GM13976 (cell line): ENCODE measurements at regions not wholly inside any gene's neighbourhood (a gene's known extent, or its start where the extent isn't known, plus 50 kb on each side); places are given as distances from the start of the nearest gene placed in this dataset.

Source experiments
- DNase-seq: peaks from one replicate; pipeline ENCODE4 v3.0.0; 2012; ENCODE audit warnings: low spot score
- in situ Hi-C: fragments of 300-500 bp; cut with MboI; formaldehyde crosslinking; loops from one replicate; pipeline ENCODE4 v1.12.0; 2022; ENCODE audit warnings: low sequenced_read_pairs, mixed read lengths, inconsistent platforms; ENCODE audit not compliant: unreplicated experiment
- TF ChIP-seq, protein P1 (sequence below): IDR thresholded peaks from 2 replicates; pipeline ENCODE4 v1.5.1; 2012; ENCODE audit warnings: borderline replicate concordance, mild to moderate bottlenecking; ENCODE audit not compliant: insufficient read depth; ENCODE audit errors: extremely low read depth, missing control alignments, control extremely low read depth

DNA sequence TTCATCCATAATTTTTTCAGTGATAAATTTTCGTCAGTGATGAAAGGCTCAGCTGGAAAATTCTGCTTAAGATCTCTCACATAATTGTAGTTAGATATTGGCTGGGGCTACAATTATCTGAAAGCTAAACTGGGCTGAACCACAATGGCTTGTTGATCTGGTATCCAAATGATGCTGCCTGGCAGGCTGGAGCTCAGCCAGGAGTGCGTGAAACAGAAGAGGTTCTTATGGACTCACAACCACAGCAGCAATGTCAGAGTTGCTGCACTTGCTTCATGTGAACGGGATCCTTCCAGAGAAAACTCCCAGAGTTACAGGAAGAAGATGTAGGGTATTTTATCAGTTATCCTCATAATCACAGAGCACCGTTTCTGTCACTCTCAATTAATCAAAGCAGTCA lies 533.2 kb upstream of the POM121L12 start:
- no peak for DNase-seq
- TF ChIP-seq, protein P1, sequence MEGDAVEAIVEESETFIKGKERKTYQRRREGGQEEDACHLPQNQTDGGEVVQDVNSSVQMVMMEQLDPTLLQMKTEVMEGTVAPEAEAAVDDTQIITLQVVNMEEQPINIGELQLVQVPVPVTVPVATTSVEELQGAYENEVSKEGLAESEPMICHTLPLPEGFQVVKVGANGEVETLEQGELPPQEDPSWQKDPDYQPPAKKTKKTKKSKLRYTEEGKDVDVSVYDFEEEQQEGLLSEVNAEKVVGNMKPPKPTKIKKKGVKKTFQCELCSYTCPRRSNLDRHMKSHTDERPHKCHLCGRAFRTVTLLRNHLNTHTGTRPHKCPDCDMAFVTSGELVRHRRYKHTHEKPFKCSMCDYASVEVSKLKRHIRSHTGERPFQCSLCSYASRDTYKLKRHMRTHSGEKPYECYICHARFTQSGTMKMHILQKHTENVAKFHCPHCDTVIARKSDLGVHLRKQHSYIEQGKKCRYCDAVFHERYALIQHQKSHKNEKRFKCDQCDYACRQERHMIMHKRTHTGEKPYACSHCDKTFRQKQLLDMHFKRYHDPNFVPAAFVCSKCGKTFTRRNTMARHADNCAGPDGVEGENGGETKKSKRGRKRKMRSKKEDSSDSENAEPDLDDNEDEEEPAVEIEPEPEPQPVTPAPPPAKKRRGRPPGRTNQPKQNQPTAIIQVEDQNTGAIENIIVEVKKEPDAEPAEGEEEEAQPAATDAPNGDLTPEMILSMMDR = no peak
- in situ Hi-C loops = no loop called here

GRCh38 chr7:52501696-52502095 lies 533.7 kb upstream of the POM121L12 start:
- DNase-seq = no peak
- in situ Hi-C loops = no loop called here
- TF ChIP-seq, protein P1 = no peak

DNA sequence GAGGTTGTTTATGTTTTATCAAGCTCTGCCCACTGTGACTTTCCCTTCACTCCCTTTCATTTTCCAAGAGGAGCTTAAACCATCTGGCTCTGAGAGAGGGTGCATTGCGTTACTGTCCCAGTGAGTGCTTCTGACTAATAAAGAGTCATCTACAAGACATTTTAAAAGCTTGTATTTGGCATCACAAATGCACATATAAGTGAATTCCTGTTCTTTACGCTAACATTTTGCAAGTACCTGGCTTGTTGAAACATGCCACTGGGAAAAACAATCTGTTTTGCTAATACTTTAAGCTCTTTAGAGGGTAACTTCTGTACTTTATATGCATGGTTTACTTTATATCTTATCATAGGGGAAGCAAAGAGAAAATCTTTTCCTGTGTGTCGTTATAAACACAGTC lies 534.6 kb upstream of the POM121L12 start:
- TF ChIP-seq, protein P1 = no peak
- in situ Hi-C loops = no loop called here
- DNase-seq = no peak

GRCh38 chr7:52498366-52498765 lies 537.1 kb upstream of the POM121L12 start:
- in situ Hi-C loops = no loop called here

GRCh38 chr7:52486267-52486666 lies 549.2 kb upstream of the POM121L12 start:
- TF ChIP-seq, protein P1 = no peak
- in situ Hi-C loops = no loop called here
- no peak for DNase-seq

More at GRCh38 chr7:52498366-52498765, 537.1 kb upstream of the POM121L12 start:
- TF ChIP-seq, protein P1 = no peak
- no peak for DNase-seq

- in situ Hi-C loops = no loop called here
- no peak for DNase-seq
- TF ChIP-seq, protein P1 = no peak
These were observed 553.4 kb upstream of the POM121L12 start for GRCh38 chr7:52482076-52482475.

GRCh38 chr7:52481571-52481970 lies 553.9 kb upstream of the POM121L12 start:
- no peak for DNase-seq
- TF ChIP-seq, protein P1 = no peak
- in situ Hi-C loops = no loop called here
